Upper lobe of left lung (tissue), 6 donors: ENCODE measurements at regions not wholly inside any gene's neighbourhood (a gene's known extent, or its start where the extent isn't known, plus 50 kb on each side); places are given as distances from the start of the nearest gene placed in this dataset.

Experiments
- ATAC-seq, 2 donors: fragments of 200-7000 bp; cut with Tn5 transposase; one replicate each; pipeline ENCODE4 v1.9.1; 2022; ENCODE audit warnings: mild to moderate bottlenecking in 2 of 2, moderate library complexity in 2 of 2; ENCODE audit not compliant: low FRiP score in 2 of 2
- DNase-seq, 2 donors: peaks; one replicate each; pipeline ENCODE4 v3.0.0-alpha.2; 2019 to 2020
- H3K27ac ChIP-seq, 4 donors: fragments of 200-600 bp; sonication (generic); one replicate each; pipeline ENCODE4 v1.5.1; 2016 to 2019
- H3K27me3 ChIP-seq, 4 donors: fragments of 200-600 bp; sonication (generic); one replicate each; pipeline ENCODE4 v1.5.1; 2017 to 2019
- H3K36me3 ChIP-seq, 4 donors: fragments of 200-600 bp; sonication (generic); one replicate each; pipeline ENCODE4 v1.5.1; 2016 to 2019
- H3K4me1 ChIP-seq, 4 donors: fragments of 200-600 bp; sonication (generic); one replicate each; pipeline ENCODE4 v1.5.1; 2018 to 2019
- H3K4me3 ChIP-seq, 4 donors: fragments of 200-600 bp; sonication (generic); one replicate each; pipeline ENCODE4 v1.5.1; 2017 to 2019; ENCODE audit warnings: mild to moderate bottlenecking in 2 of 4, moderate library complexity in 1 of 4
- H3K9me3 ChIP-seq, 4 donors: fragments of 200-600 bp; sonication (generic); one replicate each; pipeline ENCODE4 v1.5.1; 2018 to 2019
- CTCF ChIP-seq, 6 experiments: fragments of 450-650 bp in 4 of 6; fragments of 200-600 bp in 2 of 6; sonication (generic) in 2 of 6; IDR thresholded peaks; one replicate each; pipeline ENCODE4 v1.5.1; 2016 to 2019; ENCODE audit warnings: antibody characterized with exemption in 6 of 6
- EP300 ChIP-seq, 4 donors: sonication (generic); formaldehyde crosslinking; IDR thresholded peaks; one replicate each; pipeline ENCODE4 v1.5.1; 2017; ENCODE audit warnings: antibody characterized with exemption in 4 of 4, control low read depth in 2 of 4
- POLR2A ChIP-seq, 4 donors: fragments of 450-650 bp; IDR thresholded peaks; one replicate each; pipeline ENCODE4 v1.5.1; 2016 to 2017; ENCODE audit warnings: antibody characterized with exemption in 4 of 4, mild to moderate bottlenecking in 2 of 4
- POLR2AphosphoS5 ChIP-seq, 2 donors: sonication (generic); formaldehyde crosslinking; IDR thresholded peaks; one replicate each; pipeline ENCODE4 v1.5.1; 2017; ENCODE audit warnings: antibody characterized with exemption in 2 of 2
- WGBS, 2 donors: methylation state at CpG; one replicate each; pipeline ENCODE4 v1.1.5; 2017 to 2018; 5-methylcytosine and 5-hydroxymethylcytosine counted together
- donor health status: DM: no; HTN: no; CAD: no; lungs with moderate emphysema.
- donor health status: DM: no; HTN: yes; CAD: no; lungs with severe emphysema.

- no peak for TF ChIP-seq EP300 (IDR thresholded peaks at IDR 0.05)
- TF ChIP-seq CTCF (IDR thresholded peaks at IDR 0.05), result no peak
- DNase-seq (no peak), ATAC-seq (no peak)
- Histone ChIP-seq H3K36me3 (no peaks in the 10 kb centered on the region), H3K9me3 (no peaks in the 10 kb centered on the region), H3K4me3 (no peak overlapping the region), H3K27me3 (no peaks in the 10 kb centered on the region), H3K27ac (no peak overlapping the region), H3K4me1 (no peaks in the 10 kb centered on the region)
- 87 to 92% methylated on average over 11 to 14 of the region's 14 CpGs for WGBS, 2 donors
Measured at GRCh38 chr11:119810478-119811232, 81.7 kb upstream of the NECTIN1 start.

- H3K4me3 ChIP-seq, result no peak overlapping the region
- WGBS, 2 donors, result 54% methylated on average over 6 to 7 of the region's 7 CpGs
- no peaks in the 10 kb centered on the region for H3K9me3 ChIP-seq
- DNase-seq, result no peak
- TF ChIP-seq POLR2AphosphoS5 (IDR thresholded peaks at IDR 0.05) (no peak), POLR2A (IDR thresholded peaks at IDR 0.05) (no peak), CTCF (IDR thresholded peaks at IDR 0.05) (no peak), EP300 (IDR thresholded peaks at IDR 0.05) (no peak)
- no peaks in the 10 kb centered on the region for H3K4me1 ChIP-seq
- ATAC-seq, result no peak
- H3K36me3 ChIP-seq, result no peaks in the 10 kb centered on the region
- no peaks in the 10 kb centered on the region for H3K27me3 ChIP-seq
- H3K27ac ChIP-seq, result no peak overlapping the region
Measured at GRCh38 chr11:119809346-119809745, 80.3 kb upstream of the NECTIN1 start.

- Histone ChIP-seq H3K4me3 (no peak overlapping the region), H3K4me1 (no peaks in the 10 kb centered on the region), H3K36me3 (no peaks in the 10 kb centered on the region), H3K27ac (no peak overlapping the region), H3K9me3 (no peaks in the 10 kb centered on the region), H3K27me3 (no peaks in the 10 kb centered on the region)
- TF ChIP-seq CTCF (IDR thresholded peaks at IDR 0.05), result no peak
- no peak for TF ChIP-seq EP300 (IDR thresholded peaks at IDR 0.05)
- no peak for TF ChIP-seq POLR2A (IDR thresholded peaks at IDR 0.05)
- DNase-seq, result no peak
- no peak for ATAC-seq
- 63 to 69% methylated on average over 11 to 12 of the region's 12 CpGs for WGBS, 2 donors
Measured at GRCh38 chr11:119808407-119809185, 79.6 kb upstream of the NECTIN1 start.

GRCh38 chr11:119807841-119808240 lies 78.8 kb upstream of the NECTIN1 start:
- 79 to 84% methylated on average over 3 of the region's 3 CpGs for WGBS, 2 donors
- TF ChIP-seq POLR2AphosphoS5 (IDR thresholded peaks at IDR 0.05), result no peak
- TF ChIP-seq EP300 (IDR thresholded peaks at IDR 0.05), result no peak
- TF ChIP-seq POLR2A (IDR thresholded peaks at IDR 0.05), result no peak
- no peak for TF ChIP-seq CTCF (IDR thresholded peaks at IDR 0.05)
- H3K27ac ChIP-seq, result no peak overlapping the region

More at GRCh38 chr11:119807841-119808240, 78.8 kb upstream of the NECTIN1 start:
- H3K36me3 ChIP-seq, result no peaks in the 10 kb centered on the region
- no peak overlapping the region for H3K4me3 ChIP-seq
- no peak for ATAC-seq
- H3K9me3 ChIP-seq, result no peaks in the 10 kb centered on the region
- no peak for DNase-seq
- H3K4me1 ChIP-seq, result no peaks in the 10 kb centered on the region
- no peaks in the 10 kb centered on the region for H3K27me3 ChIP-seq
